IMR-90 (cell line): ENCODE measurements at regions not wholly inside any gene's neighbourhood (a gene's known extent, or its start where the extent isn't known, plus 50 kb on each side); places are given as distances from the start of the nearest gene placed in this dataset.

ENCODE experiments used
- MXI1 ChIP-seq: IDR thresholded peaks from 2 replicates; pipeline ENCODE4 v1.6.1; 2012; ENCODE audit warnings: low read depth, mild to moderate bottlenecking, low read length, moderate library complexity, borderline replicate concordance
- POLR2A ChIP-seq: IDR thresholded peaks from 2 replicates; pipeline ENCODE4 v1.6.1; 2012; ENCODE audit warnings: mild to moderate bottlenecking, low read depth, low read length
- SMC3 ChIP-seq: fragments of 150-350 bp; IDR thresholded peaks from 2 replicates; pipeline ENCODE4 v1.6.1; 2016; ENCODE audit warnings: low read depth, mild to moderate bottlenecking, antibody characterized with exemption, low read length, moderate library complexity
- TF ChIP-seq, protein P1 (sequence below): conservative IDR thresholded peaks from 2 replicates; pipeline ENCODE4 v1.5.1; 2012; ENCODE audit warnings: mild to moderate bottlenecking, low read depth, low read length, improper control_type of control experiment

DNA sequence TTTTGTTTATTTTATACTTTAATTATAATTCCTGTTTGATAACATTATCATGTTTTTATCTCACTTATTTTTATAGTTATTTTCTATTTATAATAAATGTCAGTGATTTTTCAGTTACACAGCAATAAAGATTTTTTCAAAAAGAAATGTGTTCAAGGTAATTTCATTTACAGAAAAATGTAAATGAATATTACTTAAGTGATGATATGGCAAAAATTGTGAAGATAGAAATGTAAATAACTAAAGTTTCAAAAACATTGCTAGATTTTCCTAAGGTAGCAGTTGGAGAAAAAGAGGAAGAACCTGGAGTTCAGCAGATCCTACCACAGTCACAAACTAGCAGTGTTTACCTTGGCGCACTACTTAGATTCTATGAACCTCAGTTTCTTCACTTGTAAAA, 202.6 kb downstream of the RFPL4B start:
- TF ChIP-seq, protein P1, sequence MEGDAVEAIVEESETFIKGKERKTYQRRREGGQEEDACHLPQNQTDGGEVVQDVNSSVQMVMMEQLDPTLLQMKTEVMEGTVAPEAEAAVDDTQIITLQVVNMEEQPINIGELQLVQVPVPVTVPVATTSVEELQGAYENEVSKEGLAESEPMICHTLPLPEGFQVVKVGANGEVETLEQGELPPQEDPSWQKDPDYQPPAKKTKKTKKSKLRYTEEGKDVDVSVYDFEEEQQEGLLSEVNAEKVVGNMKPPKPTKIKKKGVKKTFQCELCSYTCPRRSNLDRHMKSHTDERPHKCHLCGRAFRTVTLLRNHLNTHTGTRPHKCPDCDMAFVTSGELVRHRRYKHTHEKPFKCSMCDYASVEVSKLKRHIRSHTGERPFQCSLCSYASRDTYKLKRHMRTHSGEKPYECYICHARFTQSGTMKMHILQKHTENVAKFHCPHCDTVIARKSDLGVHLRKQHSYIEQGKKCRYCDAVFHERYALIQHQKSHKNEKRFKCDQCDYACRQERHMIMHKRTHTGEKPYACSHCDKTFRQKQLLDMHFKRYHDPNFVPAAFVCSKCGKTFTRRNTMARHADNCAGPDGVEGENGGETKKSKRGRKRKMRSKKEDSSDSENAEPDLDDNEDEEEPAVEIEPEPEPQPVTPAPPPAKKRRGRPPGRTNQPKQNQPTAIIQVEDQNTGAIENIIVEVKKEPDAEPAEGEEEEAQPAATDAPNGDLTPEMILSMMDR: no peak
- TF ChIP-seq SMC3 (no peak), POLR2A (no peak), MXI1 (no peak)
